GM12865 (cell line): ENCODE measurements at regions not wholly inside any gene's neighbourhood (a gene's known extent, or its start where the extent isn't known, plus 50 kb on each side); places are given as distances from the start of the nearest gene placed in this dataset.
"Not testable (repeated sequence)": the region's sequence is repeated elsewhere in the genome, so short reads cannot be mapped to it uniquely, and the experiment has no call there.

Experiments
- DNase-seq: peaks from one replicate; pipeline ENCODE4 v3.0.0; 2010; ENCODE audit warnings: low read depth
- H3K4me3 ChIP-seq: 2 replicates; pipeline ENCODE4 v1.5.1; 2011; ENCODE audit warnings: mild to moderate bottlenecking, low read depth, low read length, control low read depth
- CTCF ChIP-seq: IDR thresholded peaks from 2 replicates; pipeline ENCODE4 v1.5.1; 2011; ENCODE audit warnings: low read length, control low read depth, low read depth, inconsistent platforms; ENCODE audit not compliant: insufficient read depth; ENCODE audit errors: missing control alignments

- DNase-seq = peak; percentile 79
- no peak for TF ChIP-seq CTCF
- no peak overlapping the region for H3K4me3 ChIP-seq
These were observed 106.6 kb downstream of the TRIM27 start for GRCh38 chr6:28816909-28817807.

GRCh38 chr6:28817808-28818145 lies 106.0 kb downstream of the TRIM27 start:
- TF ChIP-seq CTCF = no peak
- no peak overlapping the region for H3K4me3 ChIP-seq
- no peak for DNase-seq

GRCh38 chr6:28824793-28825731 lies 98.7 kb downstream of the TRIM27 start:
- DNase-seq = no peak
- no peak overlapping the region for H3K4me3 ChIP-seq
- no peak for TF ChIP-seq CTCF

GRCh38 chr6:28825732-28826293 lies 98.0 kb downstream of the TRIM27 start:
- no peak overlapping the region for H3K4me3 ChIP-seq
- no peak for DNase-seq
- no peak for TF ChIP-seq CTCF

- not testable (repeated sequence) for H3K4me3 ChIP-seq, DNase-seq
These were observed 92.1 kb downstream of the TRIM27 start for GRCh38 chr6:28831683-28832082.

GRCh38 chr6:28836703-28837102 lies 87.1 kb downstream of the TRIM27 start:
- DNase-seq = not testable (repeated sequence)

GRCh38 chr6:28838289-28838633 lies 85.5 kb downstream of the TRIM27 start:
- TF ChIP-seq CTCF = no peak
- peak; percentile 82 for DNase-seq

More at GRCh38 chr6:28836703-28837102, 87.1 kb downstream of the TRIM27 start:
- H3K4me3 ChIP-seq = not testable (repeated sequence)

More at GRCh38 chr6:28838289-28838633, 85.5 kb downstream of the TRIM27 start:
- peak overlapping the region; percentile 85 for H3K4me3 ChIP-seq
